Activated naive CD4-positive, alpha-beta T cell treated with anti-CD3 and anti-CD28 coated beads, Interleukin-2, amount 50 U/mL, for 72 hours (primary cell): ENCODE measurements at regions not wholly inside any gene's neighbourhood (a gene's known extent, or its start where the extent isn't known, plus 50 kb on each side); places are given as distances from the start of the nearest gene placed in this dataset.
A peak's percentile ranks its signal among the peaks of the same experiment; 100 is the strongest.

Source experiments
- ATAC-seq, 2 donors: fragments of 150-1000 bp; cut with Tn5 transposase; 2 replicates each; pipeline ENCODE4 v1.10.0; 2021; ENCODE audit warnings: mild to moderate bottlenecking in 2 of 2, moderate library complexity in 2 of 2
- DNase-seq, 2 donors: peaks; one replicate each; pipeline ENCODE4 v3.0.0; 2021 to 2022; ENCODE audit warnings: low spot score in 2 of 2
- H3K27ac Mint-ChIP-seq, 2 donors: one replicate each; pipeline ENCODE4 v1.8.0; 2022; ENCODE audit warnings: mild to moderate bottlenecking in 2 of 2, mixed read lengths in 2 of 2
- H3K36me3 Mint-ChIP-seq, 2 donors: one replicate each; pipeline ENCODE4 v1.8.0; 2022; ENCODE audit warnings: mixed read lengths in 2 of 2
- H3K9me3 Mint-ChIP-seq, 2 donors: one replicate each; pipeline ENCODE4 v1.8.0; 2022; ENCODE audit warnings: mixed read lengths in 2 of 2

- ATAC-seq: no peak
- Mint-ChIP-seq H3K9me3 (no peaks in the 10 kb centered on the region), H3K36me3 (no peaks in the 10 kb centered on the region), H3K27ac (no peak overlapping the region)
- no peak for DNase-seq
These were observed 249.9 kb upstream of the WWC1 start for GRCh38 chr5:168041583-168041982.

GRCh38 chr5:168042284-168043068 is 249.0 kb upstream of the WWC1 start:
- ATAC-seq (no peak), DNase-seq (no peak)
- Mint-ChIP-seq H3K36me3 (no peaks in the 10 kb centered on the region), H3K9me3 (no peaks in the 10 kb centered on the region), H3K27ac (no peak overlapping the region)

DNA sequence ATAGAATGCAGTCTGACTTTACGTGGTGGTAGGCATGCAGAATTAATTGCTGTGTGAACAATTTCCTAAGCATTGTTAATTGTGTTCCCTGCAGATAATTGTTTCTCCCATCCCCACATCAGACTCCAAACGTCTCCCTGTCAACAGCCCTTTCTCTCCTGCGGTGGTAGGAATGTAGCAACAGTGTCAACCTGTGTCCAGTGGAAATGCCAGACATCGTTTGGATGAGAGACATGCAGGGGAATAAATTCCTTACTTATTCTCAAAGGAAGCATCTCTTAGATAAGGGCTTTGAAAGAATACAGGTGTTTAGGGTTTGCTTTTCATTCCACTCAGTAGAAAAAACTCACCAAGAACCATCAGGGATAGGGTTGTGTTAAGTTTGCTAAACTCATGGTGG is 245.3 kb upstream of the WWC1 start:
- H3K36me3 Mint-ChIP-seq: no peaks in the 10 kb centered on the region
- ATAC-seq (no peak), DNase-seq (no peak)
- H3K9me3 Mint-ChIP-seq: no peaks in the 10 kb centered on the region
- H3K27ac Mint-ChIP-seq: no peak overlapping the region

GRCh38 chr5:168047043-168047668 is 244.3 kb upstream of the WWC1 start:
- H3K27ac Mint-ChIP-seq: no peak overlapping the region
- DNase-seq (peak in 1 of 2 donors; percentile 10), ATAC-seq (peak in 1 of 2 donors; percentile 58)
- H3K9me3 Mint-ChIP-seq: no peaks in the 10 kb centered on the region
- no peaks in the 10 kb centered on the region for H3K36me3 Mint-ChIP-seq

DNA sequence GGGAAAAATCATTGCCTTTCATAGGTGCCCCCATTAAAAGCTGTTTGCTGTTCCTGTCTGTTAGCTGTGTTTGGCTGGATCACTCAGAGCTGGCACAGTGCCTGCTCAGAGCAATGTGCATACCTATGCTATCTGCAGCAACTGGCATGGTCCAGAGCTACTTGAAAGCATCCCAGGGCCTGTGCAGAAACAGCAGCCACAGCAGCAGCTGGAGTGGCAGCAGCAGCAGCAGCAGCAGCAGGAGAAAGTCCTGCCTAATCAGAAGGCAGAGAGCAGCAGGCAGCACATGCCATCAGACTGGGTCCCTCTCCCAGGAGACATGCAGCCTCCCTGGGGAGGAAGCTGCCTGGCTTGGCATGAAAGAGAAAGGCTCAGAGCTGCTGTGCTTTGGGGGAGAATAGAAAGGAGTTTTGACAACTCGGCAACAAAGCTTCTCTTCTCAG is 243.8 kb upstream of the WWC1 start:
- ATAC-seq (peak in 1 of 2 donors; percentile 26), DNase-seq (no peak)
- Mint-ChIP-seq H3K27ac (no peak overlapping the region), H3K9me3 (no peaks in the 10 kb centered on the region), H3K36me3 (no peaks in the 10 kb centered on the region)

GRCh38 chr5:168048486-168048885 is 243.0 kb upstream of the WWC1 start:
- Mint-ChIP-seq H3K27ac (no peak overlapping the region), H3K36me3 (no peaks in the 10 kb centered on the region), H3K9me3 (no peaks in the 10 kb centered on the region)
- DNase-seq: no peak
- no peak for ATAC-seq

DNA sequence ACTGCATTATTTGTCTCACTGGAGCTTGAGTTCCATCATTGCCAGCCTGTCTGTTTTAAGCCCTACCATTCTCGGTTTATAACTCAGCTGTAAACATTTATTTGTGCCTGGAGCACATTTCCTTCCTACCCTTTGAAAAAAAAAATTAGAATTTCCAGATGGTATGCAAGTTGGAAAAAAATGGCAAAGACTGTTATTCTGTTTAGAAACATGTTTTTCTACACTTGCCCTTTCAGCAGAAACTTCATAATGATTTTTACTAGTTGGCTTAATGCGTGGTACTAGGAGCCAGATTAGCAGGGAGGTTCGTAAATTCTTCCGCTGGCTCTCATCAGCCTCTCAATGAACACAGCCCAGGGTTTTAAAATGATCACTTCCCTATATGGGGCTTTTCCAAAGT is 238.8 kb upstream of the WWC1 start:
- DNase-seq (no peak), ATAC-seq (no peak)
- Mint-ChIP-seq H3K27ac (no peak overlapping the region), H3K36me3 (no peaks in the 10 kb centered on the region), H3K9me3 (peaks cover 0 to 4% of the 10 kb centered on the region in 2 donors)

DNA sequence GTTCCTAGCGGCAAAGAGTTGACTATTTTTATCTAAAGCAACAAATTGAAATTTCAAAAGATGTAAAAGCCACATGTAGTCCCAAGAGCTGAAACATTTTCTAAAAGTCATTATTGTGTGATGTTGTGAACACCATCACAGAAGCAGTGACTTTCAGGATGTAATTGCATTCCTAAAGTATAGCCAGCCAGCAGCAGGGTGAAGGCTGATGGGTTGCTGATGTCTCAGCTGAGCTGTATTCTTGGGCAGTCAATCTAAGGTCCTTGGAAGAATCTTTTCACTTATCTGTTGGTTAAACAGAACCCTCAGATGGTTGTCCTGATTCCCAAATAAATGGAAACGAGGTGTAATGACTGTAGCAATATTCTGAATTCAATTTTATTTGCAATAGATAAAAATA is 237.4 kb upstream of the WWC1 start:
- Mint-ChIP-seq H3K9me3 (peaks cover 0 to 4% of the 10 kb centered on the region in 2 donors), H3K27ac (no peak overlapping the region), H3K36me3 (no peaks in the 10 kb centered on the region)
- DNase-seq: no peak
- ATAC-seq: no peak

DNA sequence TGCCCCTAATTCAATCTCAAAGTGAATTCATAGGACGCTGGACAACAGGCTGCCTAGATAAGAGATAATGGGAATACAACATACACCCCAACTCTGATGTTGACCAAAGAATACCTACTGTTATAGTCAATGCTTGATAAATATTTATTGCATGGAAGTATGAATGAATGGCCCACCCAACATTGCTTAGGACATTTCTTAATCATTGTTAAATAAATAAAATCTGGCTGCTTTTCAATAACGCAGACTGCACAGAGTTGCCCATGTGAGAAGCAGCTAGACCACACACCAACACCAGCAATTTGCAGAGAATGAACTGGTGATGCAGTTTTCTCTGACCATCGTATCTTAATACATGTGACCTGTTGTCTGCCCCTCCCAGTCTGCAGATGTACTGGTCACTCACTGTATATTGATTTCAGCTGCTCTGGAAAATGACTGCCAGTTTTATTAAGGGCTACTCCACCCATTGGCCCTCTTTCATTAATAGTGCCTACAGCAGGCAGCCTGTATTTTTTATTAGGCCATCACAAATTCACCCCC is 236.2 kb upstream of the WWC1 start:
- ATAC-seq: no peak
- DNase-seq: no peak
- Mint-ChIP-seq H3K36me3 (no peaks in the 10 kb centered on the region), H3K27ac (no peak overlapping the region), H3K9me3 (peaks cover 0 to 4% of the 10 kb centered on the region in 2 donors)

DNA sequence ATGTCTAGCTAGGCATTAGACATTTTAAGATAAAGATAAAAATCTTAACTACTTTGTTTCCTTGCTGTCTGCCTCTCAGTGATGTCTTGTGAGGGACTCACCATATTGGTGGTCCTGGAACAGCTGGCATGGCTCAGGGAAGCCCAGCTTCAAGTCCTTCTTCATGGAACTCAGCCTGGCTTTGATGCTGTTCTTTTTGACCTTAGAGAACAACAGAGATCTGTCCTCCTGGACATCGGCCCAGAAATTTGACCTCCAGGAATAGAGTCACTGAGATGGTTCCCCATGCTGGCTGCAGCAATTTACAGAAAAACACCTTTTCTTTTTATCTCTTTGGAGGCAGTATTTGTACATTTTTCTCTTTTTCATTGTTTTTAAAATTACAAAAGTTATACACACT is 235.5 kb upstream of the WWC1 start:
- no peak for DNase-seq
- no peak for ATAC-seq
- peaks cover 0 to 4% of the 10 kb centered on the region in 2 donors for H3K9me3 Mint-ChIP-seq
- no peaks in the 10 kb centered on the region for H3K36me3 Mint-ChIP-seq
- H3K27ac Mint-ChIP-seq: no peak overlapping the region

DNA sequence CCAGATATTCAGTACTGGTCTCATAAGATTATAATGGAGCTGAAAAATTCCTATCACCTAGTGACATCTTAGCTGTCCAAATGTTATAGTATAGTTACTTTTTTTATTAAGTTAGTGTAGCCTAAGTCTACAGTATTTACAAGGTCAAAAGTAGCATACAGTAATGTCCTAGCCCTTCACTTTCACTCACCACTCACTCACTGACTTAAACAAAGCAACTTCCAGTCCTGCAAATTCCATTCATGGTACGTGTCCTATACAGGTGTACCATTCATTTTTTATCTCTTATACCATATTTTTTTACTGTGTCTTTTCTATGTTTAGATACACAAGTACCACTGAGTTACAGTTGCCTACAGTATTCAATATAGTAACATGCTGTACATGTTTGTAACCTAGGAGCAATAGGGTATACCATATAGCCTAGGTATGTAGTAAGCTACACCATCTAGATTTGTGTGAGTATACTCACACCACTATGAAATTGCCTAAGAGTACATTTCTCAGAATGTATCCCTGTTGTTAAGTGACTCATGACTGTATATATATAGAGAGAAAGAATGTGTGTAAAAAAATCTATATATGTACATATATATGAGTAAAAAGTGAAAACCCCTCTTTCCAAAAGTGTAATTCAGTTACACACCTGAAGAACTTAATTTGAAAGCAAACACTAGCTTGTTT is 234.8 kb upstream of the WWC1 start:
- peaks cover 0 to 4% of the 10 kb centered on the region in 2 donors for H3K9me3 Mint-ChIP-seq
- no peaks in the 10 kb centered on the region for H3K36me3 Mint-ChIP-seq
- ATAC-seq (no peak), DNase-seq (no peak)
- H3K27ac Mint-ChIP-seq: no peak overlapping the region

- Mint-ChIP-seq H3K36me3 (no peaks in the 10 kb centered on the region), H3K9me3 (peaks cover 0 to 4% of the 10 kb centered on the region in 2 donors), H3K27ac (no peak overlapping the region)
- ATAC-seq (no peak), DNase-seq (no peak)
These were observed 233.5 kb upstream of the WWC1 start for GRCh38 chr5:168057905-168058304.

DNA sequence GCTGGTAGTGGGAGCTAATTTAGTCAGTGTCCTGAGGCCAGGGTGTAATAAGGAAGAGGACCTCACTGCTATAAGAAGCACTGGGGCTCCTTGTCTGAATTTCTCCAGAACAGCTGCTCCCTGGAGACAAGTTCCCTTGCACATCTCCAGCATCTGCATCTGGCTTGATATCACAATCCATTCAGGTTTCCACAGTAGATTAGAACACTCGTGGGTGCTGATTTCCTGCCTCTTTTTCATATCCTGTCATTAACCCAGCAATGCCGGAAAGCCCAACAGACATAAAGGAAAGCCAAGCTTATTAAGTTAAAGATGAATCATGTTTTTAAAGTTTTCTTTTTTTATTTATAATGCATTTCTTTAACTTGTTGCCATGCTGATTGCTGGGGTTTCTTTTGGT is 232.3 kb upstream of the WWC1 start:
- no peak overlapping the region for H3K27ac Mint-ChIP-seq
- no peaks in the 10 kb centered on the region for H3K36me3 Mint-ChIP-seq
- no peak for DNase-seq
- no peak for ATAC-seq
- peaks cover 0 to 4% of the 10 kb centered on the region in 2 donors for H3K9me3 Mint-ChIP-seq

GRCh38 chr5:168062239-168062638 is 229.2 kb upstream of the WWC1 start:
- ATAC-seq (no peak), DNase-seq (no peak)
- Mint-ChIP-seq H3K9me3 (peaks cover 0 to 2% of the 10 kb centered on the region in 2 donors), H3K27ac (no peak overlapping the region), H3K36me3 (no peaks in the 10 kb centered on the region)

- no peak for DNase-seq
- ATAC-seq: no peak
- H3K27ac Mint-ChIP-seq: no peak overlapping the region
- no peaks in the 10 kb centered on the region for H3K36me3 Mint-ChIP-seq
- H3K9me3 Mint-ChIP-seq: no peaks in the 10 kb centered on the region
These were observed 227.0 kb upstream of the WWC1 start for GRCh38 chr5:168064457-168064856.

DNA sequence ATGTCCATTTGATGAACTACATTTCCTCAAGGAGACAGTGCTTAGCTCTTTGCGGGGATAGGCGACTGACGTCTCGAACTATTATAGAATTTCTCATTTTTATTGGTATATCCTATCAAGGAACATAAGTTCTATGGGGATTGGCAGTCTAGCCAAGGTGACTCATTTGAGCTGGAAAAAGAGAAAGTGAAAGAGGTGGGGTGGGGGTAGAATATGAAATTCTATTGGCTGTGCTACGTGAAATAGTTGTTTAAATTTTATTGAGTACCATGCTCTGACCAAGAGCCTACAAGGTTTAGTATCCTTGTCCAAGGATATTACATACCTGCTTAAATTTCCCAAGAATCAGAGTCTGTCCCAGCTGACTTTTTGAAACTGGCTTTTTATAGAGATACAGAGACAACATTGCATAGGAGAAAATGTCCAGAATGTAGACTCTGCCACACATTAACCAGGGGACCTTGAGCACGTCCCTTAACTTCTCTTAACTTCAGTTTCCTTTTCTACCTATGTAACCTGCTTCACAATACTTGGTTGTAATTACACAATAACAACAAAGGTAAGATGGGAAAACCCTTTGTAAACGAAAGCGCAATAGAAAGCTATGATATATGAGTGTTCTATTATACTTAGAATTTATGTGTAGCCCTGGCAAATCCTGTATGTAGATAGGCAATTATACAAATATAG is 226.4 kb upstream of the WWC1 start:
- Mint-ChIP-seq H3K27ac (no peak overlapping the region), H3K36me3 (no peaks in the 10 kb centered on the region)
- no peak for DNase-seq

More for the DNA sequence above, 226.4 kb upstream of the WWC1 start:
- H3K9me3 Mint-ChIP-seq: no peaks in the 10 kb centered on the region
- ATAC-seq: no peak
